GM18505 (cell line): ENCODE measurements at regions not wholly inside any gene's neighbourhood (a gene's known extent, or its start where the extent isn't known, plus 50 kb on each side); places are given as distances from the start of the nearest gene placed in this dataset.

Source experiments
- ATAC-seq: cut with Tn5 transposase; IDR thresholded peaks from one replicate; pipeline ENCODE4 v1.9.1; 2021; ENCODE audit not compliant: unreplicated experiment
- POLR2A ChIP-seq: IDR thresholded peaks from 4 replicates; pipeline ENCODE4 v1.6.1; 2011; ENCODE audit warnings: borderline replicate concordance; ENCODE audit not compliant: insufficient read depth, insufficient read length; ENCODE audit errors: extremely low read depth

- ATAC-seq: no peak
- TF ChIP-seq POLR2A: no peak
Observed at GRCh38 chr2:67500541-67500940, 103.4 kb downstream of the ETAA1 start.

DNA sequence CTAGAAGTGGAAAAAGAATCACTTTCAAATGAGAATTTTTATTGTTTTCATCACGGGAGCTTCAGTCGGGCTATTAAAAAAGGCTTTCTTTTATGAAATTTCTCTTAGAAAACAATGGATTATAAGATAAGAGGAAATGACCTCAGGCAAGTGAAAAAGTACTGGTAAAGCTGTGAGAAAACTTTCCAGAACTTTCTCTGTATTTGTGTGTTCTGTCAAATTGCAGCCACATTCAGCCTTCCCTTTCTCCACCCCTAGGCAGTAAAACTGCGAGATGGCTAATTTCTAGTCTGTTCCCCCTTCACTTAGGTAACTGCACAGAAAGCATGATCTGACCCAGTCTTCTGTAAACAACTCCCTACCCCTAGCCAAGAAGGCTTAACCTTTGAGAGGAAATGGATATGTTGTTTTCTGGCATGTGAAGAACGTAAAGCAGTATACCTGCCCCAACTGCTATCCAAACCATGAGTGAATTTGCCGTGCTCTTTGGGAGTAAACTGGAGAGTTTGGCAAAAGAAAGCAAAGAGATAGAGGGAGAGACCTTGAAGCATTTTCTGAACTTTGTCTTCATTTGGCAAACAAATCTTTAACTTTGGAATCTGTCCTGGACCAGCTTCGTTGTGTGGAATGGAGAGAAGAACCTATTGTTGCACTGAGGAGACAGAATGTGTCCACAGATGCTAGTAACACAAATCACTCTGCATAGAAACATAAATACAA is 105.4 kb downstream of the ETAA1 start:
- ATAC-seq: no peak
- no peak for TF ChIP-seq POLR2A

DNA sequence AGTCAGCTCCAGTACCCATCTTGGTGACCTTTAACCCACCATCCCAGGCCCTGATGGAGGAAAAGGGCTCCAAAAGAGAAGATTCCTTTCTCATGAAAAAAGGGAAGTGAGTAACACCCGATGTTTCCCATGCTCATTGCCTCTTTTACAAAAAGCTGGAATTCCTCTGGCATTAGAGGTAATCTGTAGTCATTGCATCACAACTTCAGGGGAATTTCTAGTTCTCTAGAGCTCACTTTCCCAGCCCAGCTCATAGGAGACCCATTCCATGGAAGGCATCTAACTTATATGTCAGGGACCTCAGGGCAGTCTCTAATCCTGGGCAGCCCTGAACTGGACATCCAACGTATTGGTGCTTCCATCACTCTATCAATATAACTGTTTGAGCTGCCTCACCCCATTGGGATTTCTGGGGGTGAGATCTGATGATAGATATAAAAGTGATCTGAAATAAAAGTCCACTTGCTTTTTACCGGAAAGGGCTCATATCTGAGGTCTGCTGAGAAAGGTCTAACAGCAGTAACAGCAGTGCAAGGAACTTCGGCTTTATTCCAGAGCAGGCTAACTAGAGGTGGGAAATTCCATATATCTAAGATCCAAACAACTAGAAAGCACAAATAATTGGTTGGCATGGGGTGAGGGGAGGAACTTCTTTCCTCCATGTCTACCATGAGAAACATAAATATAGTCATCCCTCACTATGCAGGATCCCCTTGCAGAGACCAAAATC is 106.1 kb downstream of the ETAA1 start:
- no peak for TF ChIP-seq POLR2A
- no peak for ATAC-seq

DNA sequence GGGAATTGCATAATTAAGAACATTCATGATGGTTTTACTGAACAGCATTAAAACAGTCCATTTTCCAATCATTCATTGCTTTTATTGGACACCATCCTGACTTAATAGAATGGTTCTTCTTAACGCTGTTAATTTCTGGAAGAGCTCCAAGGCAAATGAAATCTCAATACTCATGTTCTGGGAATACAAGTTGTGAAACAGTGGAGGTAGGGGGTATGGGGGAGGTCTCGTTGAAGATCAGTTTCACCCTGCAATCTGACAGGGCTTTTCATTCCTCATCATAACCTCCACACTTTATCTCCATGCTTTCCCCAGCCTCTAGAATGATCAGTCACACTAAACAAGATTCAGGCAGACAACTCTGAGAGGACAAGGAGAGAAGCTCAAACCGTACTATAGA is 113.6 kb downstream of the ETAA1 start:
- TF ChIP-seq POLR2A: no peak
- ATAC-seq: no peak

DNA sequence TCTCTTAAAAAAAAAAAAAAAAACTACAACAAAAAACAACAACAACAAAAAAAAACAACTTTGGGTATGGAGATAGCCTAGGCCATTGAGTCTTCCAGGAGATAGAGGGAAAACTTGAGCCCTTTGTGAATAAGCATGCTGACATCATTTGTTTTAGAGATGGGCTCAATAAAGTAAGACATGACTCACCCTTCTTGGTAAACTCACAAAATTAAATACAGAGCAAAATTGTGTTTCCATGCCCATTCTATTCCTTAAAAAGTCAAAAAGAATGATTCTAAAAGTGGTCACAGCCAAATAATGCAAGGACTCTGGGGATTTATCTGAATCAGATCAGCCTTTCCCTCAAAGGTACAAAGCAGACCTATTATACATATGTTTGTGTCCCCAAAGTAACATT is 117.4 kb downstream of the ETAA1 start:
- no peak for ATAC-seq
- no peak for TF ChIP-seq POLR2A

GRCh38 chr2:67515056-67515455 is 117.9 kb downstream of the ETAA1 start:
- TF ChIP-seq POLR2A: no peak
- no peak for ATAC-seq

- ATAC-seq: no peak
- no peak for TF ChIP-seq POLR2A
Observed at GRCh38 chr2:67515538-67515937, 118.4 kb downstream of the ETAA1 start.

DNA sequence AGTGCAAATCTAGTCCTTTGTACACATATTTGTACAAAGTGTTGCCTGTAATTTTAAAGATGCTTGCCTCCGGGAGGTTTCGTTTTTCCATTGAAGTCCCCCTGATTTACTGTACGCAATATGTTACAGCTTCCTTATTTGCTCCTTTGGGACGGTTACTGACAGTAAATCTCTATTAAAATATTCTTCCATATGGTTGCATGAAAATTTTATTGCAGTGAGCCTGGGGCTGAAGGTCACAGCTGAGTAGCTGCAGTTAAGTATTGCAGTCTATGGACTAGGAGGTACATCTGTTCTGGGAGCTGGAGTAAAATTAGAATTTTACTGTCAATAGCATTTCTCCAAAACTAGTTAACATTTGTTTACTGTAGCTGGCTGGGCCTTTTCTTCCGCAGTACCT is 119.2 kb downstream of the ETAA1 start:
- TF ChIP-seq POLR2A: no peak
- ATAC-seq: no peak

GRCh38 chr2:67516899-67517530 is 119.9 kb downstream of the ETAA1 start:
- no peak for ATAC-seq
- TF ChIP-seq POLR2A: no peak

DNA sequence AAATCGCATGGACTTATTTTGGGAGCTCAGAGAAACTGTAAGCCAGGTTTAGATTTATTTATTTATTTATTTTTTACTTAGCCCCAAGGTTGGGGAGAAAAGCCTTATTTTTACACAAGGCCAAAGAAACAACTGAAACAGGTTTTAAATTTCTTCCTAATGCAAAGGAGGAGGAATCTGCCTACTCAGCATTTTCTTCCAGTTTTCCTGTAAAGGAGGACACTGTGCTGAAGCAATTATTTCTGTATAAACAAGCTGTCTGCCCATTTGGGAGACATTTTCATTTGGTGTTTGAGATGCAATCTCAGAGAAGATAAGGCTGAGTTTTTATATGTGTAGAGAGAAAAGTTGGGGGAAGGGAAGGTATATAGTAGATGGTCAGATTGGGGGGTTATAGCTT is 125.0 kb downstream of the ETAA1 start:
- no peak for TF ChIP-seq POLR2A
- ATAC-seq: no peak

- no peak for TF ChIP-seq POLR2A
- no peak for ATAC-seq
Observed at GRCh38 chr2:67524213-67524612, 127.1 kb downstream of the ETAA1 start.

GRCh38 chr2:67524777-67525176 is 127.6 kb downstream of the ETAA1 start:
- ATAC-seq: no peak
- TF ChIP-seq POLR2A: no peak

DNA sequence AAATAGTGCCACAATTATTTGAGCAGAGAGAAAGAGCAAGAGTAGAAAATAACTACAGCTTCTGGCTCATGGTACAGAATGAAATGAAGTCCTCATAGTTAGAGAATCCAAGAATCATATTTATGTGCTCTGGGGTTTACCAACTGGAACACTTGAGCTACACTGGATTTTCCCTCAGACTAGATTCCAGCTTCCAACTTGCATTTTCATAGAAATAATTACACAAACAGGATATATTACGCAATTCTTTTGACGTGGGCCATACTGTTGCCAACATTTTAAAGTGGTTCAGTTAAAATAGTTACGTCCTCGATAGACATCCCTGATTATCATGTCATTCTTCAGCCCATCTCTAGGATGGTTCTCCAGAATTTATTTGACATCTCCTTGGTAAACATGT is 129.2 kb downstream of the ETAA1 start:
- ATAC-seq: no peak
- no peak for TF ChIP-seq POLR2A

DNA sequence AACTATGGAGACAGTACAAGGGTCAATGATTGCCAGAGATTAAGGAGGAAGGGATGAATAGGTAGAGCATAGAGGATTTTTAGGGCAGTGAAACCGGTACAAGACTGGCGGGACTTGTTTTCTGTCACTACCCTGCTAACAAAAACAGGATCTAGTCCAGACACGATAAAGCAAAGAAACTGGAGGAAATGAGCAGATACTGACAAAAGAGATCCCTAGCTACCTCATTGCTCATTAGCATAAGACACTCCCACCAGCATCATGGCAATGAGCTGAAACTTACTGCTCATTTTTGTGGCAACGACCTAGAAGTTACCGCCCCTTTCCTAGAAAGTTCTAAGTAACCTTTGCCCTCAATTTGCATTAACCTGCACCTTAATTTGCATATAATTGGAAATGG is 131.2 kb downstream of the ETAA1 start:
- no peak for ATAC-seq
- no peak for TF ChIP-seq POLR2A
